ENCODE measurements at regions not wholly inside any gene's neighbourhood (a gene's known extent, or its start where the extent isn't known, plus 50 kb on each side); places are given as distances from the start of the nearest gene placed in this dataset.

GRCh38 chr18:33898427-33898826 lies 320.4 kb downstream of the ASXL3 start:
- intact Hi-C loops (cut with DNase I) = loop anchor here in 1 of 2 donors (10.0 kb wide), 1 partner anchor 76 kb away; no protein-coding TSS in a partner anchor
- peaks cover 0 to 25% of the 10 kb centered on the region in 2 donors for H3K9me3 ChIP-seq
- DNase-seq = no peak
- no peak for TF ChIP-seq CTCF (IDR thresholded peaks at IDR 0.05)
- no peaks in the 10 kb centered on the region for H3K36me3 ChIP-seq
- no peaks in the 10 kb centered on the region for H3K27me3 ChIP-seq
- H3K4me3 ChIP-seq = no peak overlapping the region
- H3K27ac ChIP-seq = no peak overlapping the region
- no peaks in the 10 kb centered on the region for H3K4me1 ChIP-seq
- no peak for ATAC-seq

GRCh38 chr18:33878213-33878612 lies 300.2 kb downstream of the ASXL3 start:
- no peak overlapping the region for H3K4me3 ChIP-seq
- no peaks in the 10 kb centered on the region for H3K9me3 ChIP-seq
- H3K27me3 ChIP-seq = no peaks in the 10 kb centered on the region
- no peak for DNase-seq
- H3K36me3 ChIP-seq = no peaks in the 10 kb centered on the region
- no peak overlapping the region for H3K27ac ChIP-seq
- intact Hi-C loops (cut with DNase I) = no loop called here
- no peaks in the 10 kb centered on the region for H3K4me1 ChIP-seq
- TF ChIP-seq CTCF (IDR thresholded peaks at IDR 0.05) = no peak
- no peak for ATAC-seq

GRCh38 chr18:33875029-33875565 lies 297.1 kb downstream of the ASXL3 start:
- no peak for DNase-seq
- no peaks in the 10 kb centered on the region for H3K4me1 ChIP-seq
- H3K4me3 ChIP-seq = no peak overlapping the region
- ATAC-seq = no peak
- H3K36me3 ChIP-seq = no peaks in the 10 kb centered on the region
- no peaks in the 10 kb centered on the region for H3K9me3 ChIP-seq
- H3K27me3 ChIP-seq = no peaks in the 10 kb centered on the region
- no peak for TF ChIP-seq CTCF (IDR thresholded peaks at IDR 0.05)
- no peak overlapping the region for H3K27ac ChIP-seq
- intact Hi-C loops (cut with DNase I) = no loop called here

GRCh38 chr18:33873112-33873511 lies 295.1 kb downstream of the ASXL3 start:
- intact Hi-C loops (cut with DNase I) = no loop called here
- H3K27ac ChIP-seq = no peak overlapping the region
- ATAC-seq (no peak), DNase-seq (no peak)
- no peak for TF ChIP-seq CTCF (IDR thresholded peaks at IDR 0.05)
- H3K36me3 ChIP-seq = no peaks in the 10 kb centered on the region
- H3K4me3 ChIP-seq = no peak overlapping the region
- no peaks in the 10 kb centered on the region for H3K9me3 ChIP-seq
- H3K4me1 ChIP-seq = no peaks in the 10 kb centered on the region
- H3K27me3 ChIP-seq = no peaks in the 10 kb centered on the region

- intact Hi-C loops (cut with DNase I) = no loop called here
- H3K4me1 ChIP-seq = no peaks in the 10 kb centered on the region
- no peak overlapping the region for H3K4me3 ChIP-seq
- no peak for TF ChIP-seq CTCF (IDR thresholded peaks at IDR 0.05)
- ATAC-seq = no peak
- no peaks in the 10 kb centered on the region for H3K36me3 ChIP-seq
- no peak overlapping the region for H3K27ac ChIP-seq
- no peaks in the 10 kb centered on the region for H3K27me3 ChIP-seq
- H3K9me3 ChIP-seq = no peaks in the 10 kb centered on the region
- no peak for DNase-seq
Measured at GRCh38 chr18:33871363-33872025, 293.5 kb downstream of the ASXL3 start.

Data from left lung (tissue), 4 donors.